TTC549 (cell line): ENCODE measurements at regions not wholly inside any gene's neighbourhood (a gene's known extent, or its start where the extent isn't known, plus 50 kb on each side); places are given as distances from the start of the nearest gene placed in this dataset.
"Not testable (repeated sequence)": the region's sequence is repeated elsewhere in the genome, so short reads cannot be mapped to it uniquely, and the experiment has no call there.

Experiments
- FAIRE-seq: peaks from 2 replicates; lab custom pipeline; 2012; peaks lifted over from hg19 to GRCh38; lab: Jason Lieb, UNC

DNA sequence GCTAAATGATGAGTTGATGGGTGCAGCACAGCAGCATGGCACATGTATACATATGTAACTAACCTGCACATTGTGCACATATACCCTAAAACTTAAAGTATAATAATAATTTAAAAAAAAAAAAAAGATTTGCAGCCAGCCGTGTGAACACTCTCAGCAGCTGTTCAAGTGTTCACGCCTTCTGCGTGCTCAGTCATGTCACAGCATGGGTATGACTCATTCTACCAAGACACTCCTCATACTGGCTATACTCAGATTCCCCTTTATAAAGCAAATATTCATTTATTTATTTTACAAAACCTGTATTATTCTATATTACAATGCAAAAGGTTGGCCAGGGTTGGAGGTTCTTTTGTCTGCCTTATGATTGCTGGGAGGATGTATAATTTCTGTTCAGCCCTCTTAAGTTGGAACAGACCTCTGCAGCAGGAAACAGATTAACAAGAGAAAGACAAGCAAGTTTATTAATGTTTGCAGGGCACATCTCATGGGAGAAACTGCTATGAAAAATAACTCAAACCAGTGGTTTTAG is 1230.6 kb upstream of the CHAC2 start:
- no peak for FAIRE-seq

DNA sequence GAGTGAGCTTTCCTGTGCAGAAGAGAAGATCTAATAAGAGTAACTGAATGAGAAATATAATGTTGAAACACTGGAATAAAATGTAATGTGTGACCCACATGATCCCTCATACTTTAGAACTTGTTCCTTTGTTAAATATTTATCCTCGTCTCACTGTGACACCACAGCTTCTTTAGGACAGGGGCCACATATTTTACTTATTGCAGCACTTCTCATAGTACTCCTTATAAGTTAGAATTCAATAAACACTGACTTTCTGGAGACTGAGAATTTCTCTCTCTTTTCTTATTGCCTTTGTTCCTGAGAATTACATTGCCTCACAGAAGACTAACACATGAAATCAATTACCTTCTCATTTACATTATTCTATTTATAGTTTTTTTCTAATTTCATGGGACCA is 1234.6 kb upstream of the CHAC2 start:
- no peak for FAIRE-seq

DNA sequence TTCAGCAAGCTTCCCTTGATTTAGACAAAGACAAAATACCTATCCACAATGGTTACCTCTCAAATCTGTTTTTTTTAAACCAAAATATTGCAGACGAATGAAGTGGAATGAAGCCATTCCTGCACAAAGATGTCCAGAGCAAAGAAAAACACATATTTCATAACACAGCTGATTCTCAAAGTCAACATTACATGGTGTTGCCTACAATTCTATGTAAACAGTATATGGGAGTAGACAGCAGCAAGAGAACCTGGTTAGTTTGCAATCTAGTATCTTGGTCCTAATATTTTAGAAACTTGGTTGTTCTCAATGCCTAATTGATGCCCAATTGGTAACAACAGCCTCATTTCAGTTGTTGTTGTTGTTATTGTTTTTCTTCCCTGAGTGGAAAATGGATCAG is 1240.9 kb upstream of the CHAC2 start:
- FAIRE-seq: no peak

DNA sequence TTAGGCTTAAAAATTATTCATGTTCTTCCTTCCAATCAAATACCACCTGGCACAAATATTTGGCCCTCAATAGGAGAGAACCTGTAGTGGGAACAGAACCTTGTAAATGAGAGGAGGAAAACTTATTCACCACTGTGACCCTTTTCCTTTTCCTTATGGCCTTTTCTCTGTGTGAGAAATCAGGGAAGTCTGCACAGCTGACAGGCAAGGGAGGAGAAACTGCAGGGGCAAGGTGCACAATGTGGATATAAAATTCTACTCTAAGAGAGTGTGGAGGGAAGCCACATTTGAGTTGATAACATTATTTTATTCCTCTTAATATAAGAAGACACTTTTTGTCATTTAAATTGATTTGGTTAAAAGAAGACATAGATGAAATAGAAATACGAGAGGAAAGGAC is 1247.0 kb upstream of the CHAC2 start:
- FAIRE-seq: no peak

DNA sequence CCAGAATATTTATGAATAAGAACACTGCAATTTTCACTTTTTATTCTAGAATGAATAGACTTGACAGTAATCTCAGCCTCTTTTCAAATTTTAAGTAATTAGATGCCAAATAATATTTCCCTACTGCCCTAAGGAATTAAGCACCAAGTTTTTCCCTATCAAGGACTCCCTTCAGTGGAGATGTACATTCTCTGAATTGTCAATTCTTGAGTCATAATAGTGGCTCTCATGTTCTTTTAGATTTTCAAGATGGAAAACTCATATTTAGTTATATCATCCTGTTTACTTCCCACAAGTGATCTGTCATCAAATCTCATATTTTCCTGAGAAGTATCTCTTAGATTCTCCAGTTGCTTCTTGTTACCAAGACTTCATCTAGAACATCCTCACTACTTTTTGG is 1248.9 kb upstream of the CHAC2 start:
- FAIRE-seq: no peak

DNA sequence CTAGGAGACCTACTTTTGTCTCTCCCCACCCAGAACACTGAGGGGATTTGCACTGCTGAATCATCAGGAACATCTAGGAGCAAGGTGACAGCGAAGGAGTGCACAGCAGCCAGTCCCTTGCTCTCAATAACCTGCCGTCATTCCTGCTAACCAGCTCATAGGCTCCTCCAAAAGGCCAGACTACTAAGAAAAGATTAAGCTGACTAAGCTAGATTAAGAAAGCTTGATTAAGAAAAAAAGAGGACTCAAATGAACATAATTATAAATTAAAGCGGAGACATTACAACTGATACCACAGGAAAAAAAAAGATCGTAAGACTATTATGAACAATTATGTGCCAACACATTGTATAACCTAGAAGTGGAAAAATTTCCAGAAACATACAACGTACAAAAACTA is 1254.8 kb upstream of the CHAC2 start:
- FAIRE-seq: no peak

DNA sequence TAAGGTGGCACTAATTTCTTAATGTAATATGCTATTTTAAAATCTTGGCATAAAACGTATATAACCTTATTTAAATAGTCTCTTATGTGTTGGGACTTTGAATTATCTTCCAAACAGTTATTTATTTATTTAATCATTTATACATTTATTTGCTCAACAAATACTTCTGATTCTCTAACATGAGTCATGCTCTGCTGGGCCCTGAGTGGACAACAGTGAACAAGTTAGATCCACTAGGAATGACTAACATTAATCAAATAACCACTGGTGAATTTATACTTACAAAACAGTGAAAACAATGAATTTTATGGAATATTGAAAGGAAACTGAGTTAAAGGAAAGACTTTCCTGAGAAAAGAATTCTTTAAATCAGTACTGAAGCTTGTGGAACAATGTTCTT is 1257.2 kb upstream of the CHAC2 start:
- no peak for FAIRE-seq

DNA sequence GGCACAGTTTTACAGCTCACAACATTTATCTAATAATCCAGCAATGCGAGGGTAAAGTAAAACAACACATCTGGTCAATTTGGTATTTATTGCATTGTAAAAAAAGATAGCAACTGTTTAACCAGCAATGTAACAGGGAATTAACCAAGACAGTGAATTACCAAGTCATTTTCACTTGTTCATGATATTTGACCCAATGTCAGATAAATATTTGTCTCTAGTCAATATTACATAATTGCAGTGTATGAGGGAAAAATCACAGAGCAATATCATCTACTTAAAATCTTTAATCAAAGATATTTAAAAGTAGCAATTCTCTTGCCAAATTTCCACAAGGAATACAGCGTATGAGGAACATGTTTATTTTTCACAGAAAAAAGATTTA is 1265.1 kb upstream of the CHAC2 start:
- FAIRE-seq: no peak

DNA sequence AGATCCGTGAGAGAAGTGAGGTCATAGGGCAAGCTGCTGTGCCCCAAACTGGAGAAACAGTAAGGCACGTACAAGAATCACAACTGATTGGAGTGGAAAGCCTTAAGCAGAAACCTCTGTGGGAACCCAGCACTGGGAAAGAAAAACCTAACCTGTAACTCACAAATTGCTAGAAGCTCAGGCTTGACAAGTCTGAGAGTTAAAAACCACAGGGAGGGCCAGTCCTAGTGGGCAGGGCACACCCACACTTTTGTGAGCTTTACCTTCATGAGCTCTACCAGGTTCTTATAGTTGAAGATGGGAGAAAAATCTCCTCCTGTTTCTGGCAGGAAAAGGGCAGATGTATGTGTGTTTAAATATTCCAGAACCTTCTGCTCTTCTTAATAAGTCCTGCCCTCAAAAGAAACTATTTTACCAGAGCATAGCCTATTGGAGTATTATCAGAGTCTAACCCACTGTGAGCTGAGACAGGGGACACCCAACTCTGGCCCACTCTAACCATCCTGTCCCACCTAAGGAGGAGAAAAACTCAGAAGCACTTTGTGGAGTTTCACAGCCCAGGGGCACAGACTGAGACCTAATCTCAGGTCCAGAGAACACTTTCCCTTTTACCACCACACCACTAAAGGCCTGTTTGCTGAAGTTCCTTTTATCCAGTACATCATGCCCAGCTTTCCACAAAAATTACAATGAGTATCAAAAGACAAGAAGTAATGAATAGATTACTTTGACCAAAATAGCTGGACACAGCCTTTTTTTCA is 1265.7 kb upstream of the CHAC2 start:
- no peak for FAIRE-seq

DNA sequence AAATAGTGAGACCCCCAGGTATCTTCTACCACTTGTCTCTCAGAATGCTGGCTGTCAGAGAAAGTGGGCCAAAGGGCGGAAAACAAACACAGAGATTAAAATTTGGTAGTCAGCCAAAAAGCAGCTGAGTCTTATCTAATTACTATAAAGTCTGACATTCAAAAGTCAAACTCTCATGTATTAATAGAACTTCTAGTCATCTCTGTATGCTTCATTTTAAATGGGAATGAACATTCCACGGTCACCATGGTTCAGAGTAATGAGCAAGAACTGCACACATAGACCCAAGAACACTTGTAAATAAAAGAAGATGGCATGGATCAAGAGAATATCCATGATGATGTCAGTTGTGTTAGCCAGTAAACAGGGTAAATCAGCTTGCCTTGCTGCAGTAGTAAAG is 1267.0 kb upstream of the CHAC2 start:
- FAIRE-seq: no peak

DNA sequence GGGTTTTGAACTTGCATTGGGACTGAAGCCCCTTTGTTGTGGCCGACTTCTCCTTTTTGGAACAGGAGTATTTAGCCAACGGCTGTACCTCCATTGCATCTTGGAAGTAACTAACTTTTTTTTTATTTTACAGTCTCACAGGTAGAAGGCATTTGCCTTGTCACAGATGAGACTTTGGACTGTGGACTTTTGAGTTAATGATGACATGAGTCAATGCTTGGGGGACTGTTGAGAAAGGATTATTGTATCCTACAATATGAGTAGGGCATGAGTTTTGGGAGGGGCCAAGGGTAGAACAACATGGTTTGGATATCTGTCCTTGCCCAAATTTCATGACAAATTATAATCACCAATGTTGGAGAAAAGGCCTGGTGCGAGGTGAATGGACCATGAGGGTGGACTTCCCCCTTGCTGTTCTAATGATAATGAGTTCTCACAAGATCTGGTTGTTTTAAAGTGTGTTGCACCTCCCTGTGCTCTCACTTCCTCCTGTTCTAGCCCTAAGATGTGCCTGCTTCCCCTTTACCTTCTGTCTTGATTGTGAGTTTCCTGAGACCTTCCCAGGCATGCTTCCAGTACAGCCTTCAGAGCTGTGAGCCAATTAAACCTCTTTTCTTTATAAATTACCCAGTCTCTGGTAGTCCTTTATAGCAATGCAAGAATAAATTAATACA is 1269.4 kb upstream of the CHAC2 start:
- no peak for FAIRE-seq

DNA sequence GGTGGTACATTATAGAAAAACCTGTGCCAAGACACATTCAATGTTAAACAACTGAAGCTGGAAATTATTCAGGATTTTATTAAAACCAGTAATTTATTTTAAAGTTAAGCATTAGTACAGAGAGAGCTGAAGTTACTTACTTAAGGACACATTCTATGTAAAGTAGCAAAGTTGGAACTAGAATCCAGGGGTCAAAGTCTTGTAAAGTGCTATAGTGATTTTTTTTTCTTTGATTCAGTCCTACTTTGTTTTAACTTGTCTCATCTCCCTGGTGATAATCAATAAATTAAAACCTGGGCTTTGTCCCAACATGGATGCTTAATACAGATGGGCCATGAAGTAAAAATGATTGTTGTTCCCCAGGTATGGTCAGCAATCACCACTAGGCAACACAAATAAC is 1271.8 kb upstream of the CHAC2 start:
- FAIRE-seq: no peak

DNA sequence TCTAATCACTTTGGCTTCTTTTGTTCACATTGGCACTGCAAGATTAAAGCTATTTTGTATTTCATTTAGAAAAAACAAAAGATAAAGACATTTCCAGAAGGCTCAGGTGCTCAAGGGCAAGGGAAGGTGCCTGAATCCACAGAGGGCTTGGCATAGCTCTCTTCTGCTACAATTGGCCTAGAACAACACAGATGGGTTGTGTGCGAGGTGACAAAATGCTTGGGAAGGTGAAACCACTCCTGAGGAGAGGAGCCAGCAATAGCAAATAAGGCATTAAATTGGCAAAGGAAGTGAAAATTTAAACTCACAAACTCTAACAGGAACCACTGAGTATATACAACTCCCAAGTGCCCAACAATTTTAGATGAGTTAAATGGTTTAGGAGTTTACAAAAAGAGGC is 1290.4 kb upstream of the CHAC2 start:
- FAIRE-seq: no peak

DNA sequence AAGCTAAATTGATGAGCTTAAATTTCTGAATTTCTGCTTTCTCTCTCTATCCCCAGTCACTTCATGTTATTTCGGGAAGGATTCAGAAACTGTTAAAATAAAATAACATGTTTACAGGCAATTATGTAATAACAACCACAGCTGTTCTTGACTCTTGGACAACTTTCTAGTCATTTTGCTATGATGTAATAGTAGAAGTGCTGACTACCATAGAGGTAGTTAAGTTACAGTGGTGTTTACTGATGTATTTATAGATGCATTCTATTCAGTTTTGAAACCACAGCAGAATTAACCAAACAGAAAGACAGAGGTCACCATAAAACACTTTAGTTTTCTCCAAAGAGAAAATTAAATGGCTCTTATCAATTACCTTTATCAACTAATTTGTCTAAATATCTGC is 1292.0 kb upstream of the CHAC2 start:
- FAIRE-seq: no peak

DNA sequence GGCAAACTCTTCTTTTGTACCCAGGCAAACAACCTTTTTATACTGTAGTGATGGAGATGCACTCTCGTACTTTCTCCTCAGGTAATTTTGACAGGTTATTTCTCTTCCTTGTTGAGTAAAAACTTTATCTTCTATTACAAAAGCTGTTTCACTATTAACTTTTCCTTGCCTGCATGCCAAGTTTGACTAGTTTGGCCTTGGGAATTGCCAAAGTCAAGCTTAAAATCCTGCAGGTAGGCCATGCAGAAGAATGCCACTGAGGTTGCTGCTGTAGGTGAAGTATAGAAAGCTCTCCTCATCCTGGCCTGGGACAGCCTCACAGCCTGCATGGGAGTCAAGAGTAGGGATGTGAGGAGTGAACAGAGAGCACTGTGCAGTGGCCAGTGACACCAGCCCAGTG is 1293.5 kb upstream of the CHAC2 start:
- FAIRE-seq: no peak

DNA sequence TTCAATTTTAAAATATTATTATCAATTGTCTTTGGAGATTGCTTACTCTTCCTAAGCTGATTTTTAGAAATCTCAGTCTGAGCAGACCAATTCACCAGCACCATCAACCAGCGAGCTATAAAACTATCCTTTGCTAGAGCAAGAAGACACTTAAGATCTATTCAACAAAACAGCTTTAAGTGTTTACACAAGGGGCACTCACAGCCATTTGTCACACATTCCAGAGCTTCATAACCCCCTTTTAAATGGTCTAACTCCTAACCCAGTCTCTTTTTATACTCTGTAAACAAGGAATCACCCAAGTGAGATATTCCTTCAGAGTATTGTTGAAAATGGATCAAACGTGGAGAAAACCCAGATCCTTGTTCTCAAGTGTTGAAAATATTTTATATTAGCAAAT is 1294.1 kb upstream of the CHAC2 start:
- FAIRE-seq: no peak

DNA sequence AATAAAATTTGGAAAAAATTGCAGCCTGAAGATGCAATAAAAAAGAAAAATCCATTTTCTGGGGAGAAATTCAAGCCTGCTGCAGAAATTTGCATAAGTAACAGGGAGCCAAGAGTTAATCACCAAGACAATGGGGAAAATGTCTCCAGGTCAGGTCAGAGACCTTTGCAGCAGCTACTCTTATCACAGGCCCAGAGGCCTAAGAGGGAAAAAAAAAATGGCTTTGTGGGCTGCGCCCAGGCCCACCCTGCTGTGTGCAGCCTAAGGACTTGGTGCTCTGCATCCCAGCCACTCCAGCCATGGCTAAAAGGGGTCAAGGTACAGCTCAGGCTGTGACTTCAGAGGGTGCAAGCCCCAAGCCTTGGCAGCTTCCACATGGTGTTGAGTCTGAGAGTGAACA is 1297.1 kb upstream of the CHAC2 start:
- not testable (repeated sequence) for FAIRE-seq

DNA sequence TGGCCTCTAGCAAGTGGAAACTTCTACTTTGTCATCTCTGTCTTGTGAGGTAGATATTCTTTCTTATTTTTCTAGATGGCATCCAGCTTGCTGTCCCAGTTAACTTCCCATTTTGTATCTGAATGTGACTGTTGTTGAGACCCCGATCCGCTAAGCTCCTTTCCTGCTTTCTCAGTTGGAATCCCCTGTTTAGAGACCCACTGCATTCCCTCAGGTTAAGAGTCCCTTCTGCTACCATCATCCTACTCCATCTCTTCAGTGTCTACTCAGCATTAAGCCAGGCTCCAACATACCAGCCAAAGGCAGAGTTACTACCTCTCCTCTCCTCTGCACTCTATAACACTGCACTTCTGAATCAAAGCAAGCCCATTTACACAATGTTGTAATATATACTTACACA is 1300.4 kb upstream of the CHAC2 start:
- no peak for FAIRE-seq

DNA sequence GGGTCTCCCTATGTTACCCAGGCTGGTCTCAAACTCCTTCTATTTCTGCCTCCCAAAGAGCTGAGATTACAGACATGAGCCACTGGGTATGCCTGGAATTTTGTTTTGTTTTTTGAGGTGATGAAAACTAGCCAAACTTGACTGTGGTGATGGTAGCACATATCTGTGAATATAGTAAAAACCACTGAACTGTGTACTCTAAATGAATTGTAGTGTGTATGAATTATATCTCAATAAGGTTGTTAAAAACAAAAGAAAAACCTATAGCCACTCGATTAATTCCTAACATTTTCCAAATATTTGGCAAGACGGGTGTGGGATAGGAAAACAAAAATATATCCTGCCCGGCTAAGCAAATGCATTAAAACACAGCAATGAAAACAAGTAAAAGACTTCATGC is 1302.3 kb upstream of the CHAC2 start:
- no peak for FAIRE-seq

DNA sequence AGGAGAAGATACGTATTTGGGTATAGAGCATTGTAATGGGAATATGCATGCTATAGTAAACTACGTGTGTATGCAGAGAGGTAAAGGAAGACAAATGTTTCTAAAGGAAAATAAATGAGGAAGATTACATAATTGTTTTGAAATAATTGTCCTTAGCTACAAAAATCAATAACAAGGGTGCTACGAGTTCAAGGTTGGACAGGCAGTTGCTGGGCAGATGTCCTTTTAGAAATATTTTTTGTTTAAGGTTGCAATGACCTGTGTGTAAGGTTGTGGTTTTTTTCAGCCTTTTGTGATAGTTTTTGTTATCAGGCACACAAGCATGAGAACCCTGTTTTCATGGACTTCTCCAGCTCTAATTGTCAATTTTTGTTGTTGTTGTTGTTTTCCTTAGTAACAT is 1304.1 kb upstream of the CHAC2 start:
- no peak for FAIRE-seq

DNA sequence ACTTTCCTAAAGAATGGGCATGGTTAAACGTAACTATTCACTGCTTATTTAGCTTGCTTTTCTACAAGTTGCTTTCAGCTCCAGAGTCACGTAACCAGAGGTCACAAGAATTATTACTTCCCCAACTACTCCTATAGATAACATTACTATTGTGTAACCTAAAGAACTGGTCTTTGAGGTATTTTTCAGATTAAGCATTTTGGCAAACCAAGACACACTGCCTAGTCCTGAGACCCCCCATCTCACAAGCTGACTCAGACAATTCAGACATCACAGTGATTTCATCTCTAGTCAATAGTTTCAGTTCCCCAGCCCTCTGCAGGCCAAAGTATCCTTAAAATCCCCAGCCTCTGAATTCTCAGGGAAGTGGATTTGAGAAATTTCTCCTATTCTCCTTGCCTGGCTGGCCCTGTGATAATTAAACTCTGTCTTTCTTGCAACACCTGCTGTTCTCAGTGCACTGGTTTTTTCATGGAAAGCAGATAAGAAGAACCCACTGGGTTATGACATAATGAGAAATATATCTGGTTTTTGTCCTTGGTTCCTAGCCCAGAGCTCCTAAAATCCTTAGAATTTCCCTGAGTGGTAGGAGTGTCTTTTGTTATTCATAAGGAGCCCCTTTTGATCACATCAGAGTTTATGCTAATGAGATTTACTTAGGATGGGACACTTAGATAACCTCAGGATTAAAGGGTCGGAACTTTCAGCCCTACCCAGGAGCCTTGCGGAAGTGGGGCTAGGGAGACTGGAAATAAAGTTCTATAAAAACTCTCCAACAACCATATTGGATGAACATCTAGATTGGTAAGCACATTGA is 1310.8 kb upstream of the CHAC2 start:
- no peak for FAIRE-seq

DNA sequence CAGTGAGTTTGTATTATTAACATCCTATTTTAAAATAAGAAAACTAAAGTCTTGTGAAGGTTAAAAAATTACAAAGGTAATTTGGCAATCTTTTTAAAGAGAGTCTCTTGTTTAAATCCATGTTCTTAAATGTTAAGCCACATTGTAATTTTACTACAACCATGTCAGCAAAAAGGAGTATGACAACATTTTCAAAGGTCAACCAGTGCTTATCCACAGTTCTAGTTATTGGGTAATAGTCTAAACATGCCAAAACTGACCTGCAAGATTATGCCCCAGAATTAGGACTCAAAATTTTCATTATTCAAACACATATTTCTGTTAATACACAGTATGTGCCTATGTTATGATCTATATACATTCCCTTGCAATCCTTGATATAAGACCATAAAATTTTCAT is 1312.6 kb upstream of the CHAC2 start:
- FAIRE-seq: no peak

DNA sequence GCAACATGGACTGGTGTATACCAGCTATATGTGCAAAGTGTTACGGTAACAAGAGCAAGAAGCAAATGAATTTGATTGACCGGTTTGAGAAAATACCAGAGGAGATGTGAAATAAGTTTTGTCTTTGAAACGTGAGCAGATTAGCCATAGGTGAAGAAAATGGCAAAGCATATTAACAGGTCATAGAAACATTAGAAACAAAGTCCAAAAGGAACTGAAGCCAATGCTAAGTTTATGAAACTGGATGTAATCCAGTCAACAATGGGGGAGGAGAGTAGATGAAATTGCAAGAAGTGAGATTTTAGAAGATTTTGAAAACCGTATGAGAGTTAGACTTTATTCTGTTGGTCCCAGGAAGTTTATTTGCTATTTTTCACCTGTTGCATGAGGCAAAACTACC is 1315.4 kb upstream of the CHAC2 start:
- FAIRE-seq: no peak
